ENCODE measurements at regions not wholly inside any gene's neighbourhood (a gene's known extent, or its start where the extent isn't known, plus 50 kb on each side); places are given as distances from the start of the nearest gene placed in this dataset.

DNA sequence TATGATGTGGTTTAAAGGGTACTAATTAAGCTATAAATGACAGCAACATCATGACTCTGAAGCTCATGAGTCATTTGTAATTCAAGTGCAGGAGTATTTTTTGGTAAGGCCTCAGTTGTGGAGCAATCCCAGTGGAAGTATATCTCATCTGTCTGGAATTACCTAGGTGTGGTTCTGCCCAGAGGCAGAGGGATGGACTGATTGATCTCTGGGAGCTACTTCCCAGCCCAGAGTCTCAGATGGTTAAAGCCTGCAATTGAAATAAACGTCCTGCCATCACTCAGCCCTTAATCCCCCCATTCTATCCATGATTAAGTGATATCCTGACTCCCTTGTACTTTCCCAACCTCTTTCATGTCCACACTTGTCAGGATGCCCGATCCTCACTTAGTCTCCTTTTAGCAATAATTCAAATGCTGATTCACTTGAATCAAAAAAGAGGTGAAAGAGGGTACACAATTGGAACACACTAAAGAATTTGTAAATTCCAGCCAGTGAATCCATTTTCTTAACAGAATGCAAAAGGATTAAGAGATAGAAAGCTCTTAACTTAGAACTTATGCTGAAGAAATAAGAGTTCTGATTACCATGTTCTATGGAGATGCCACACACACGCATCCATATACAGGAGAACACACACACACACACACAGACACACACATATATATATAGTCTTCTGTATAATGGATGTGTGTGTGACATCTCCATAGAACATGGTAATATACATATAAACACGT is 664.4 kb downstream of the NYAP2 start:
- DNase-seq = no peak

DNA sequence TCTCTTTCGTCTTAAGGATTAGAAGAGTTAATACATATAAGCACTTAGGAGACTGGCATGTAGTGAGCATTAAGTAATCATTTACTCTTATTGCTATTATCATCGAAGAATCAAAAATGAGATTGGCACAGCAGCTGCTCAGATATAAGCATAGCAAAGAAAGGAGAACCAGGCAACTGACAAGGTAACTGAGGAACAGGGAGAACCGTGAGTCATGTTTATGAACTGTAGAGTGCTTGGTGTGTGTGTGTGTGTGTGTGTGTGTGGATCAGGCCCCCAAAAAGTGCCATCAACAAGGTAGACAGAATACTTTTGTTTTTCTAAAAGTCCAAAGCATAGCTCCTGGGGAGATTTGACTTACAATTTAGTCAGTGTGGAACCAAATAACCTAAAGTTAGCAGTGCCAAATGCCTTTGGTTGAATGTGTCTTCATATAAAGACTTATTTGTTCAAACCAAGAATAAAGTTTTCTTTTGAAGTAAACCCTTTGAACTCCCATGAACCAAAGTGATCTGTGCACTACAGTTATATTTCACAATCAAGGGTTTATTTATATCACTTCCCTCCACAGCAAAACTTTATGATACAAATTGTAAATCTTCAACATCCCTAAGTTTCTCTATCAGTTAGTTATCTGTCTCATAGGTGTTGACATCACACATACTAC is 660.6 kb downstream of the NYAP2 start:
- DNase-seq = no peak

DNA sequence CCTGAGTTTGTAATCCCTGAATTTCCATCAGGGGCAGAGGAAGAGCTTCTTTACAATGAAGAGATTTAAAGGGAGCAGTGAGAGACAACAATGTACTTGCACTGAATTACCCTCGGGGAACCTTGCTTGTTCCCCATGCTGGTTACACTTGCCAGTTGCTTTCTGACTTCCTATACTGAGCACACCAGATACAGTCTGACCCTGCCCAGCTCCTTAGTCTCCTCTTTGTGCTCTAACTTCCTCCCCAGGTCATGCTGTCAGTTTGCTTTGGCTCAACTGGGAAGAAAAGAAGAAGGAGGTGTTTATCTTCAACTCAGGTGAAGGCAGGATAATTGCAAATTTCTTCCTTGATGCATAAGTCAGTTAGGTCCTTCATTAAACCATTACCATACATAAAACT is 658.4 kb downstream of the NYAP2 start:
- no peak for DNase-seq

DNA sequence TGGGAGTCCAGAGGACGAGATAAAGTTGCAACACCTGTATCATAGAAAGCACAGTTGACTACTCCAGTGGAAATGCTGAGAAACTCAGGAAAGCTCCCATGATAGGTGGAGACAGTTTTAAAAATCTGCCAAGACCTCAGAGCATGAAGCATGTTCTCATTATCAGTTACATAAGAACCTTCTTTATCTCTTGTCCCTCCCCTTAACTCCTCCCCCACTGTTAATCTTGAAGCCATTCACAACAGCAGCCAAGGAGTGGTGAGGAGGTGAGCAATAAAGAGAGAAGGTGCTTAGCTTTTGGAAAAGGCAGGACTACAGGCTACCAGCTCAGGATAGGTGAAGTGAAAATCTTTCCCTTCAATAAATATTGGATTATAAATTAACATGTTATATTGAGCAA is 657.9 kb downstream of the NYAP2 start:
- no peak for DNase-seq

DNA sequence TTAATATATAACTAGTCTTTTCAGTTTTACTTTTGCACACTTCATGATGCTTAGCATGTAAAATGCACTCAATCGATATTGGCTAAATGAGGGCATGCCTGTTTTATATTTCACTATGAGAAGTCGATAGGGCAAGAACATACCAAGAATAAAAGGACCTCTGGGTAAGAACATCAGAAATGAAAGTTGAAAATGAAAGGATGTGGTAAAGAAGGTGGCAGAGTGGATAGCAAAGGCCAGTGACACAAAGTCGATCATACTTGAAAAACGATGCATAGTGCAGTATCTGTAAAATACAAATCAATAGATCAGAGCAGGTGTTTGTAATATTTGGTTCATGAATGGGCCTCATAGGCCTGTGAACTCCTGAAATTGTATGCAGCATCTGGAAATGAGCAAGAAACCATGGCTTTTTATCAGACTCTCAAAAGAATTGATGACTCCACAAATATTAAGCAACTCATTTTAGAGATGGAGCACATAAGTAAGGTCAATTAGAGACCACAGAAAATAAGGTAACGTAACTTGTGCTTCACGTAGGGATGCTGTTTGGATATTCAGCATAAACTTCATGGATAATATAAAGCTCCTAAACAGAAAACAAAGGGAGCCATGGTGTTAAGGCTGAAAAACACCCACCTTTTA is 653.4 kb downstream of the NYAP2 start:
- DNase-seq = no peak

DNA sequence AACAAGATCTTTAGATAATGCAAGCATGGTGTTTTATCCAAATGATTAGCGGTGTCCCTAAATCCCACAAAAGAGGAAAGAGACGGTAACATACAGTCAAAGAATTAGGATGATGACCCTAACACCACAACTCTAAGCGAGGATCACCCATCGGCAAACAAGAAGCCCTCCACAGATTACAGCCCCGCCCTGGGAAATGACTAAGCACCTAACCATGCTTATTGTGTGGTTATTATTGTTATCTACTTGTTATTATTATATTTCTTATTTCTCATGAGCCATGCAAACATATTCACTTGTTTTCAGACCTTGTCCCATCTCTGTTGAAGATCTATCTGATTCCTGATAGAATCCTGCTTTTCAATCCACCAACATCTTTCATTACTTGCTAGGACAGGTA is 651.3 kb downstream of the NYAP2 start:
- DNase-seq = no peak

DNA sequence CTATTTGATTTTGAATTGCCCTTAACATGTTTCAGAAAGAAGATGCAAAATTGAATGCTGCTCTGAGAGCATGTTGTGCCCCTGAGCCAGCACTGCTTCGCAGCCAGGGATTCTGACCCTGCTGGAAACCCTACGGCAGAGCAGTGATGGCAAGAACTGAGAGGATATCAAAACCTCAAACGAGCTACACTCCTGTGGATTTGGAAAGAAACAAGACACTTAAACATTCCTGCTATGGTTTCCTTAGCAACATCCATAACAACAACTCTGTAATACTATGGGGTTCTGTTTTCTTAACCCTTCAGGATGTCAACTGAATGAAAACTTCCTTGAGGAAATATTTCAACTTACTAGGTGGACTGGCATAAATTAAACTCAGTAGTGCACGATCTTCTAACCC is 649.1 kb downstream of the NYAP2 start:
- no peak for DNase-seq

DNA sequence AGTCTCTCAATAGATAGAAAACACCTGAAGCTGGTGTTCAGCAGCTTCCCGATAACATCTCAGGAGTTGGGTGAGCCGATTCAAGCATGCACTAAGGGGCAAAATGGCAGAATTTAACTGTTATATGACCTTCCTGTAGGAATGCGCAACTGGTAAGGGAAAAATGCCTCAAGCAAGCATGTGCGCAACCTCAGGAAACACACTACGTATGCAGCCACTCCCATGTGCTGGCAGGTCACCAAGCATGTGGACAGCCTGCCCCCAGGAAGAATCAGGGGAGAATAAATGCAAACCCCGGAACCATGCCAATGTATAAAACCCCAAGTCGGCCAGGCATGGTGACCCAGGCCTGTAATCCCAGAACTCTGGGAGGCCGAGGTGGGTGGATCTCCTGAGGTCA is 645.6 kb downstream of the NYAP2 start:
- DNase-seq = no peak

DNA sequence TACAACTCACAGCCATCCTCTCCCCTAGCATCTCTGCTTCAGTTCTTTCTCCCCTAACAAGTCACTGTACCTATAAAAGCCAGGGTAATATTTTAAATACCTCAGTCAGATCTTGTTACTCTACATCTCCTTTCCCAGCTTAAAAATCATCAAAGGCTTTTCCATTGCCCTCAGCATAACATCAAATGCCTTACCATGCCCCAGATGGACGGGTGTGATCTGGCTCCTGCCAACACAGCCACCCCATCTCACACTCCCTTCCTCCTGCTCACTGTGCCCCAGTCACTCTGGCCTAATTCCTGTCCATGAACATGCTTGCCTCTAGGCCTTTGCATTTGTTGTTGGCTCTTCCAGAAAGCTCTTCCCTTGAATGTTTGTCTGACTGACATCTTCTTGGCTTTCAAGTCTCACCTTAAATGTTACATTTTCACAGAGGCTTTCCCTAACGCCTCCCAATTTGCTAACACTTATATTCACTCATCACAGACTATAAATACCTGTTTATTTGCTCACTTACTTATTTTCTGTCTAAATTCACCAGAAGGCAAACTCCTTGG is 640.9 kb downstream of the NYAP2 start:
- no peak for DNase-seq

DNA sequence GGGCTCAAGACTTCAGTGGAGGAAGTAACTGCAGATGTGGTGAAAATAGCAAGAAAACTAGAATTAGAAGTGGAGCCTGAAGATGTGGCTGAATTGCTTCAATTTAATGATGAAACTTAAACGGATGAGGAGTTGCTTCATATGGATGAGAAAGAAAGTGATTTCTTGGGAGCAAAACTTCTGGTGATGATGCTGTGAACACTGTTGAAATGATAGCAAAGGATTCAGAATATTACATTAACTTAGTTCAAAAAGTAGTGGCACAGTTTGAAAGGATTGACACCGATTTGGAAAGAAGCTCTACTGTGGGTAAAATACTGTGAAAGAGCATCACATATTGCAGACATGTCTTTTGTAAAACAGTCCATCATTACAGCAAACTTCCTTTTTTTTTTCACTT is 638.0 kb downstream of the NYAP2 start:
- DNase-seq = no peak

DNA sequence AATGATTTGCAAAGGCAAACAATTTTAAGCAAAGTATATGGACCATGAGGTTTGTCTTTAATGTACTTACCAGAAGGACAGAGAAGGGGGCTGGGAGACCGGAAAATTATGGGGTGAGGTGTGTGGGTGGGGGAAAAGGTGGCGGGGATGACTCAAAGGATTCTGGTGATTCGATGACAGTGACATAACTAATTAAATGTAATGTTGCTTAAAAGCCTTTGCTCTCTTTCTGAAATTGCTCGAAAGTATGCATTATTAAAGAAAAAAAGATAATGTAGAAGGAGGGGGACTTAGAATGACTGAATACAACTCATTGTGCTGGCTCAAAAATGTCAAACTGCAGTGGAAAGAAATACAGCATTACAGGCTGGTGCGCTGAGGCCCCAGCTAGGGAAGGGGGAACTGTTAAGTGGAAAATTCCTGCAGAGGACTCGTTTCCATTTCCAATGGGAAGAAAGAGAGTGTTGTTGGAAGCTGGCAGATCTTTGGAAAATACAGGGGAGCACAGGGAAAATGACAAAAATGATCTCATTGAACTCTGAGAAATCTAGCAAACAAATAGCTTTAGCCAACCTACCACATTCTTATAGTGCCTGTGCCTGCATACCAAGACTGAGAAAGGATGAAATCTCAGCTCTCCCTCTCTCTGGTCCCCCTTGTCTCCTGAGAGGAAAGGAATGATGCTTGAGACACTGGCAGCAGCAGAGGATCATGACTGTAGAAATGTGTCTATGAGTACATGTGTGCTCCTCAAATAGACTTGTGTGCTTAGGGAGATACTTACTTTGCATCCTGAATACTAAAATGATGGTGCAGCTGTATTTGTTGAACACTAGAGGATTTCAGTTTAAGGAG is 632.4 kb downstream of the NYAP2 start:
- DNase-seq = no peak

DNA sequence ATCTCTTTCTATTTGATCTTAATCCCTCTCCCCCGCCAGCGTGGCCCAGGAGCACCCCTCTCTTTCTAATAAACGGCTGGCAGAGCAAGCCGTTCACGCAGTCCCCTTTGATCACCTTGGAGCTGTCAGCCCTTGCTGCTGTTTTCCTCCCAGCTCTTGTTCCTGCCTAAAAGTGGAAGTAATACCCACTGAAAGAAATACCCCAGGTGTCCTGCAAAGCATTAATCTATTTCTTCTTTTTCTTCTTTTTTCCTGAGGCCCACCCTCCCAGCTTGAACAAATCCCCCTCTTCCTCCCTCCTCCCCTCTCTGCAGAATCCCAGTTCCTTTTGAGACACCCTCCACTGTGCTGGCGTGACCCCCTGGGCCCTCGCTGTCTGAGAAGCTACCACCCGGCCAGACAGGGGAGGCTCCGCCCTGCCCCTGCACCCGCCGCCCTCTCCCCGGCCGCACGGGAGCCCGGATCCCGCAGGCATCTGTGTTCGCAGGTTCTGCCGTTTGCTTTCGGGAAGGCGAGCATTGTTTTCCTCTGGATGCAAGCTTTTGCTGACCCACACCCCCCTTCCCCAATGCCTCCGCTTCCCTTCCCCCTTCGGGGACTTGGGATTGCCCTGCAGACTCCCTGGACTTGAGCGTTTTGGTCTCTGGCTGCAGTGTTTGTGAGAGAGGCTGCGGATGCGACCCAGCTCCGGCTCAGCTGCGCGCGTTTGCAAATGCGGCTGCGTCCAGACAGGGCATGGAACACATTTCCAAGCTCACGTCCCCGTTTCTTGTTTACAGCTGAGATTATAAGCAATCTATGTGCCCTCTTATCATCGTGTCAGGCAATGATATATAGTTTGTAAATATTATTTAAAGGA is 631.5 kb downstream of the NYAP2 start:
- DNase-seq = peak; percentile 40

DNA sequence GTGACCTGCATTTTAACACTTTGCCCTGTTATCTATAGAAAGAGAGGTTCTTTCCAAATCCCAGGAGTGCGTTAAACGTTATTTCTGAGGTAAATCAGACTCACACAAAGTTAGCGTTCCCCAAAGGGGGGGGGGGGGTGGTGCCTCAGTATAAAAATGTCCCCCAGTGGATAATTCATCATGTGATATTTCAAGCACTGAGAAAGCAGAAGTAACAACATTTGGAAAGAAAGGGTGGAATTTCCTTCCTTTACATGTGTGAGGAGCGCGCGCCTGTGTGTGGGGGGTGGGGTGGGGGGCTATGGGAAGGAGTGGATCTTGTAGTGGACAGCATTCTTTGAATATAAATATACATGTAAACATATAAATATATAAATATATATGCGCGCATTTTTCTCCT is 630.9 kb downstream of the NYAP2 start:
- DNase-seq = no peak

DNA sequence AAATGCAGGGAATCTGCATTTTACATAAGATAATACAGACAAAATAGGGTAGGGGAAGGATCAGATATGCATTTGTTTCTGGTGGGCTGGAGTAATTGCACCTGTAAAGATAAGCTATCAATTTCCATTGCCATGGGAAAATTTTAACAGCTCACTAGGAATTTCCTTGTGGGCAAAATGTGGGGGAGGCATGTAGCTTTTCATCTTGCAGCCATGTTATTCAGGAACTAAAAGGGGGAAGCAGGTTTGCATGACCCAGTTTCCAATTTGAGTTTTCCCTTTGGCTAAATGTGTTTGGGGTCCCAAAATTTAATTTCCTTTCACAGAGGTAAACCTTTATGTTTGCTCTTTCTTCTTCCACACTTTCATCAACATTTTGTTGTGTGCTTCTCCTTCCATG is 624.4 kb downstream of the NYAP2 start:
- DNase-seq = no peak

DNA sequence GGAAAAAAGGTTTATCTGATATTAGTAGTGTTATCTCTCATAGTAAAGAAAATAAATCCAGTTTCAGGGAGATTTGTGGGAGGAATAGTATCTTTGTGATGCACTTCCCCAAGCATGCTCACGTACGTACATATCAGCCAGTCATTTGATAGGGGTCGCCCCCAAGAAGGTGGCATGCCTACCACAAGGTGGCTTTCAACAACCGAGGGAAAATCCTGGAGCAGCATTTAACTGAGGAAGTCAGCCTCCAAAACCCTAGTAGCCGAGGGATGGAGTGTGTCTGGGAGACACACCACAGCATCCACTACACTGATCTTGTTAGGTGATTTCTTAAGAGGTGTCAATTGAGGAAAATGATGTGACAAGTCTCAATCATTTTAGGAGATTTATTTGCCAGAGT is 623.9 kb downstream of the NYAP2 start:
- DNase-seq = no peak

DNA sequence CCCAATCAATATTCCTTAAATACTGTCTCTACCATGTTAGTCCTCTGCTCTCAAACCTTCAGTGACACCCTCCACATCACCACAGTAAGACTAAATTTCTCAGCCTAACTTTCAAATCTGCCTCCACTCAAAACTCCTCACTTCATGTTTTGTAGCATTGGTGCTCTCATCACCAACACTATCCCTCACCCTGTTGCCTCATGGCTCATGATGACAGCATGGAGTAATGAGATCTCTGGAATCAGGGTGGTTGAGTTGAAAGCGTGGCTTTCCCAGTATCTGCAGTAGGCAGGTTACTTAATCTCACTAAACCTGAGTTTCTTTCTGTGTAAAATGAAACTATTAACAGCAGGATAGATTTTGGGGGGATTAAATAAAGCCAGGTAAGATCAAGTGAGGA is 621.4 kb downstream of the NYAP2 start:
- no peak for DNase-seq

DNA sequence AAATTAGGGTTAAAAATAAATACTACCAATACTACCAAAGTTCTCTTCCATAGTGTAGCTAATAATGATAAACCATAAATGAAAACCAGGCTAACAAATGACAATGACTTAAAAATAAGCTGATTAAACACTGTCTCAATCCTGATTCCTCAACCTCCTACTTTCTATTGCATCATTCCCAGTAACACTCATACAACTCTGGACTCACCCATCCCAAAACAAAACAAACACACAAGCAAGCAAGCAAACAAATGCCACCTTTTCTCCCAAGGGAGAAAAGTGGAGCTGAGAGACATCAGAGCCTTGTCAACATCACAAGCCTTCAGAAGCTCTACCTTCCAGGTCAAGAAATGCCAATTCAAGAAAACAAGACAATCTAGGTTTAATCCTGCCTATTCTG is 620.7 kb downstream of the NYAP2 start:
- DNase-seq = no peak

DNA sequence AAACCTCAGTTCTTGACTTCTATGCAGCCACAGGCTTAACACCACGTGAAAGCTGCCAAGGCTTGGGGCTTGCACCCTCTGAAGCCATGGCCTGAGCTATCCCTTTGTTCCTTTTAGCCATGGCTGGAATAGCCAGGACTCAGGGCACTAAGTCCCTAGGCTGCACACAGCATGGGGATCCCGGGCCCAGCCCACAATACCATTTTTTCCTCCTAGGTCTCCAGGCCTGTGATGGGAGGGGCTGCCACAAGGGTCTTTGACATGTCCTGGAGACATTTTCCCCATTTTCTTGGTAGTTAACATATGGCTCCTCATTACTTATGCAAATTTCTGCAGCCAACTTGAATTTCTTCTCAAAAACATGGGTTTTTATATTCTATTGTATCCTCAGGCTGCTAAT is 619.1 kb downstream of the NYAP2 start:
- no peak for DNase-seq

DNA sequence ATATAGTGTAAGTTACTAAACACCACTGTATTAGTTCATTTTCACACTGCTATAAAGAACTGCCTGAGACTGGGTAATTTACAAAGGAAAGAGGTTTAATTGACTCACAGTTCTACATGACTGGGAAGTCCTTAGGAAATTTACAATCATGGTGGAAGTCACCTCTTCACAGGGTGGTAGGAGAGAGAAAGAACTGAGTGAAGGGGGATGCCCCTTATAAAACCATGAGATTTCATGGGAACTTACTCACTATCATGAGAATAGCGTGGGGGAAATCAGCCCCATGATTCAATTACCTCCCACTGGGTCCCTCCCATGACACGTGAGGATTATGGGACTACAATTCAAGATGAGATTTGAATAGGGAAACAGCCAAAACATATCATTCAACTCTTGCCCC is 618.0 kb downstream of the NYAP2 start:
- DNase-seq = no peak

DNA sequence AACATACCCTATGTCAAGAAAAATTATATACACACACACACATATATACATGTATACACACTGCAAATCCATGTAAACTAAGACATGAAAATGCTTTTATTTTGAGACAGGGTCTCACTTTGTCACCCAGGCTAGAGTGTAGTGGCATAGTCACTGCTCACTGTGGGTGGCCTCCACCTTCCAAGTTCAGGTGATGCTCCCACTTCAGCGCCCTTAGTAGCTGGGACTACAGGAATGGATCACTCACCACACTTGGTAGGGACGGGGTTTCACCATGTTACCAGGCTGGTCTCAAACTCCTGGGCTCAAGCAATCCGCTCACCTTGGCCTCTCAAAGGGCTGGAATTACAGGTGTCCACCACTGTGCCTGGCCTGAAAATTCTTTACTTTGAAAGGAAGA is 617.6 kb downstream of the NYAP2 start:
- DNase-seq = no peak

DNA sequence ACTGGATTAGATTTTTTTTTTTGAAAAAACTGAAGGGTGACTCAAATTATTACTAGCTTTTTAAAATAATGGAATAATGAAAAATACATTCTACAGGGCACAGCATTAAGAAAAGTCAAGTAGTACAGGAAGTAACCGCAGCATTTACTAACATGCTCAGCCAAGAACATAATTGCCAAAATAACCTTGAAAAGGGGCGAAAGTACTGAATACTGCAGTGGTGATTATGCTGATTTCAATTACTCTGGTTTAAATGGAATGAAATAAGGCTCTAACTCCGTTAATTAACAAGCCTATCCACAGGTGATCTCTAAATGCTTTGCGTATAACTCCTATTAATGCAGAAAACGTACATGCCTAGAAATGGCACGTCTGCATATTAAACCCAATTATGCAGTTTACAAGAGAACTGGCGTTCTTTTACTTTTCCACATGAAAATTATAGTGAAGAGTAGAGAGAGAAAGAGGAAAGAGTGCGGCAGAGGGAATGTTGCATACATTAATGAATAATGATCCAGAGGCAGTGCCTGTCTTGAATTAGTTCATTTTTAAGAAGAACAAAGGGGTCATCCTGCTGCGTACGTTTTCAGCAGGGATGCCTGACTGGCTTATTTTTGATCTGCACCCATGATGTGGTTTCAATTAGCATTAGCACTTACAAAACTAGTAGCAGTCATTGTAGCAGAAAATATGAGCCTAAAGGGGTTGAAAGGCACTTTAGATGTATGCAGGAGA is 612.4 kb downstream of the NYAP2 start:
- peak; percentile 19 for DNase-seq
